ENCODE measurements at regions not wholly inside any gene's neighbourhood (a gene's known extent, or its start where the extent isn't known, plus 50 kb on each side); places are given as distances from the start of the nearest gene placed in this dataset.

GRCh38 chr16:66290431-66290830, 76.1 kb upstream of the CDH5 start:
- Mint-ChIP-seq H3K27ac (ENCODE audit: unreplicated experiment) (no peak overlapping the region), H3K4me3 (ENCODE audit: unreplicated experiment) (no peak overlapping the region), H3K4me1 (ENCODE audit: low read depth) (no peaks in the 10 kb centered on the region), H3K36me3 (ENCODE audit: low read depth) (no peaks in the 10 kb centered on the region), H3K27me3 (ENCODE audit: low read depth) (peaks cover 13% of the 10 kb centered on the region), H3K9me3 (ENCODE audit: low read depth) (no peaks in the 10 kb centered on the region)
- TF ChIP-seq CTCF (IDR thresholded peaks at IDR 0.05) = no peak
- no peak for DNase-seq (ENCODE audit: low spot score)

- H3K27ac Mint-ChIP-seq (ENCODE audit: unreplicated experiment) = no peak overlapping the region
- DNase-seq (ENCODE audit: low spot score) = no peak
- no peaks in the 10 kb centered on the region for H3K4me1 Mint-ChIP-seq (ENCODE audit: low read depth)
- no peaks in the 10 kb centered on the region for H3K9me3 Mint-ChIP-seq (ENCODE audit: low read depth)
- H3K36me3 Mint-ChIP-seq (ENCODE audit: low read depth) = no peaks in the 10 kb centered on the region
- no peak overlapping the region for H3K4me3 Mint-ChIP-seq (ENCODE audit: unreplicated experiment)
- no peak for TF ChIP-seq CTCF (IDR thresholded peaks at IDR 0.05)
- H3K27me3 Mint-ChIP-seq (ENCODE audit: low read depth) = peaks cover 13% of the 10 kb centered on the region
These were observed 76.5 kb upstream of the CDH5 start for GRCh38 chr16:66289986-66290385.

GRCh38 chr16:66289051-66289680, 77.3 kb upstream of the CDH5 start:
- H3K9me3 Mint-ChIP-seq (ENCODE audit: low read depth) = no peaks in the 10 kb centered on the region
- DNase-seq (ENCODE audit: low spot score) = no peak
- H3K27me3 Mint-ChIP-seq (ENCODE audit: low read depth) = peaks cover 13% of the 10 kb centered on the region
- H3K36me3 Mint-ChIP-seq (ENCODE audit: low read depth) = no peaks in the 10 kb centered on the region
- no peaks in the 10 kb centered on the region for H3K4me1 Mint-ChIP-seq (ENCODE audit: low read depth)
- no peak for TF ChIP-seq CTCF (IDR thresholded peaks at IDR 0.05)
- H3K27ac Mint-ChIP-seq (ENCODE audit: unreplicated experiment) = no peak overlapping the region
- H3K4me3 Mint-ChIP-seq (ENCODE audit: unreplicated experiment) = no peak overlapping the region

- Mint-ChIP-seq H3K4me1 (ENCODE audit: low read depth) (no peaks in the 10 kb centered on the region), H3K9me3 (ENCODE audit: low read depth) (no peaks in the 10 kb centered on the region), H3K4me3 (ENCODE audit: unreplicated experiment) (no peak overlapping the region), H3K27ac (ENCODE audit: unreplicated experiment) (no peak overlapping the region), H3K27me3 (ENCODE audit: low read depth) (peaks cover 7% of the 10 kb centered on the region), H3K36me3 (ENCODE audit: low read depth) (no peaks in the 10 kb centered on the region)
- no peak for DNase-seq (ENCODE audit: low spot score)
- TF ChIP-seq CTCF (IDR thresholded peaks at IDR 0.05) = no peak
These were observed 78.6 kb upstream of the CDH5 start for GRCh38 chr16:66287926-66288325.

- H3K9me3 Mint-ChIP-seq (ENCODE audit: low read depth) = no peaks in the 10 kb centered on the region
- H3K4me1 Mint-ChIP-seq (ENCODE audit: low read depth) = no peaks in the 10 kb centered on the region
- no peak for DNase-seq (ENCODE audit: low spot score)
- TF ChIP-seq CTCF (IDR thresholded peaks at IDR 0.05) = no peak
- H3K4me3 Mint-ChIP-seq (ENCODE audit: unreplicated experiment) = no peak overlapping the region
- H3K27me3 Mint-ChIP-seq (ENCODE audit: low read depth) = peaks cover 2% of the 10 kb centered on the region
- no peaks in the 10 kb centered on the region for H3K36me3 Mint-ChIP-seq (ENCODE audit: low read depth)
- no peak overlapping the region for H3K27ac Mint-ChIP-seq (ENCODE audit: unreplicated experiment)
These were observed 79.1 kb upstream of the CDH5 start for GRCh38 chr16:66287416-66287815.
